HCT116 (cell line): ENCODE measurements at regions not wholly inside any gene's neighbourhood (a gene's known extent, or its start where the extent isn't known, plus 50 kb on each side); places are given as distances from the start of the nearest gene placed in this dataset.

Experiments
- ATAC-seq: fragments of 200-7000 bp; cut with Tn5 transposase; 2 replicates; pipeline ENCODE4 v1.9.1; 2020; ENCODE audit warnings: mild to moderate bottlenecking, moderate library complexity
- BruUV-seq: library from RNA; stranded (reverse); fragments of 400-500 nt; replicated peaks from 2 replicates; lab custom pipeline; 2021; lab: Mats Ljungman, UMichigan
- CTCF ChIA-PET: fragments of 300-600 bp; sonication (Branson Sonifier 250); formaldehyde crosslinking; loops from one replicate; lab custom pipeline; 2021; ENCODE audit warnings: antibody characterized with exemption; lab: Charles Lee
- POLR2A ChIA-PET: fragments of 300-600, 350-600 bp; sonication (Branson Sonifier 250); formaldehyde crosslinking; loops from one replicate; lab custom pipeline; 2021; ENCODE audit warnings: antibody characterized with exemption; lab: Charles Lee
- RAD21 ChIA-PET, 2 experiments: fragments of 300-600 bp; sonication (Branson Sonifier 250); formaldehyde crosslinking; loops; one replicate each; lab custom pipeline; 2023; ENCODE audit warnings: low total read pairs in 2 of 2; ENCODE audit not compliant: uncharacterized antibody in 2 of 2, unreplicated experiment in 2 of 2, low non-redundant PET in 1 of 2; lab: Charles Lee
- DNase-seq: peaks from one replicate; pipeline ENCODE4 v3.0.0-alpha.2; 2010; ENCODE audit warnings: low read depth, low spot score
- H2AFZ ChIP-seq: fragments of 200-600 bp; shearing (Covaris generic), sonication (generic); 2 replicates; pipeline ENCODE4 v1.6.1; 2017; ENCODE audit warnings: low read depth, mixed run types, mixed read lengths, antibody characterized with exemption, low read length; ENCODE audit not compliant: poor library complexity, severe bottlenecking
- H3K27ac ChIP-seq: 2 replicates; pipeline ENCODE4 v1.5.1; 2012; ENCODE audit warnings: low read depth, low read length
- H3K27me3 ChIP-seq: fragments of 200-600 bp; sonication (generic); 2 replicates; pipeline ENCODE4 v1.6.1; 2016; ENCODE audit warnings: mixed run types, low read length, mixed read lengths; ENCODE audit not compliant: insufficient read depth
- H3K36me3 ChIP-seq, 2 experiments: fragments of 200-500 bp in 1 of 2; fragments of 200-600 bp in 1 of 2; sonication (Bioruptor generic) in 1 of 2; sonication (generic) in 1 of 2; 2 replicates each; pipeline versions ENCODE4 v1.5.1 to v1.6.1; 2014 to 2016; ENCODE audit warnings: low read length in 2 of 2, inconsistent platforms in 1 of 2, mixed read lengths in 1 of 2, mixed run types in 1 of 2; ENCODE audit not compliant: insufficient read depth in 2 of 2, control insufficient read depth in 1 of 2
- H3K4me1 ChIP-seq, 2 experiments: fragments of 200-600 bp in 1 of 2; sonication (generic) in 1 of 2; 2 replicates each; pipeline versions ENCODE4 v1.5.1 to v1.6.1; 2012 to 2017; ENCODE audit warnings: low read length in 2 of 2, inconsistent platforms in 1 of 2, mild to moderate bottlenecking in 1 of 2, mixed read lengths in 1 of 2, mixed run types in 1 of 2, moderate library complexity in 1 of 2; ENCODE audit not compliant: insufficient read depth in 2 of 2, control insufficient read depth in 1 of 2
- H3K4me2 ChIP-seq: fragments of 200-600 bp; sonication (generic); 2 replicates; pipeline ENCODE4 v1.6.1; 2017; ENCODE audit warnings: mixed run types, low read length, mixed read lengths
- H3K4me3 ChIP-seq, 2 experiments: fragments of 200-600 bp in 1 of 2; sonication (generic) in 1 of 2; replicated peaks in 1 of 2; 2 replicates each; pipeline ENCODE4 v1.5.1; 2011 to 2016; ENCODE audit warnings: low read length in 2 of 2, control low read depth in 1 of 2, low read depth in 1 of 2, mild to moderate bottlenecking in 1 of 2, mixed read lengths in 1 of 2, mixed run types in 1 of 2
- H3K79me2 ChIP-seq: fragments of 200-600 bp; sonication (generic); 2 replicates; pipeline ENCODE4 v1.6.1; 2017; ENCODE audit warnings: mild to moderate bottlenecking, mixed run types, low read length, moderate library complexity, mixed read lengths; ENCODE audit not compliant: insufficient read depth
- H3K9ac ChIP-seq: fragments of 200-600 bp; sonication (generic); 2 replicates; pipeline ENCODE4 v1.6.1; 2016; ENCODE audit warnings: low read length, mixed read lengths
- H3K9me2 ChIP-seq: fragments of 200-600 bp; sonication (generic), shearing (Covaris generic); 2 replicates; pipeline ENCODE4 v1.6.1; 2017; ENCODE audit warnings: mixed run types, mild to moderate bottlenecking, moderate library complexity; ENCODE audit not compliant: insufficient read depth
- H3K9me3 ChIP-seq, 2 experiments: fragments of 200-500 bp in 1 of 2; fragments of 200-600 bp in 1 of 2; sonication (Bioruptor generic) in 1 of 2; sonication (generic) in 1 of 2; 2 replicates each; pipeline ENCODE4 v1.6.1; 2014 to 2017; ENCODE audit warnings: low read length in 2 of 2, mixed read lengths in 2 of 2, inconsistent platforms in 1 of 2, low read depth in 1 of 2, mild to moderate bottlenecking in 1 of 2, mixed run types in 1 of 2, moderate library complexity in 1 of 2; ENCODE audit not compliant: control insufficient read depth in 1 of 2, insufficient read depth in 1 of 2
- H4K20me1 ChIP-seq: fragments of 200-600 bp; sonication (generic), shearing (Covaris generic); 2 replicates; pipeline ENCODE4 v1.6.1; 2017; ENCODE audit warnings: mixed run types, mild to moderate bottlenecking, moderate library complexity; ENCODE audit not compliant: insufficient read depth
- ATF3 ChIP-seq: IDR thresholded peaks from 2 replicates; pipeline ENCODE4 v1.6.1; 2012
- CBX3 ChIP-seq: IDR thresholded peaks from 2 replicates; pipeline ENCODE4 v1.6.1; 2012; ENCODE audit warnings: low read depth
- EZH2 ChIP-seq: fragments of 200-600 bp; sonication (generic); IDR thresholded peaks from 2 replicates; pipeline ENCODE4 v1.6.1; 2017; ENCODE audit warnings: antibody characterized with exemption, mixed run types
- EZH2phosphoT487 ChIP-seq: fragments of 200-600 bp; IDR thresholded peaks from 2 replicates; pipeline ENCODE4 v1.6.1; 2018; ENCODE audit warnings: antibody characterized with exemption, borderline replicate concordance
- FOSL1 ChIP-seq: IDR thresholded peaks from 2 replicates; pipeline ENCODE4 v1.6.1; 2012; ENCODE audit warnings: low read depth
- JUND ChIP-seq: IDR thresholded peaks from 2 replicates; pipeline ENCODE4 v1.6.1; 2012
- MAX ChIP-seq: IDR thresholded peaks from 2 replicates; pipeline ENCODE4 v1.6.1; 2012
- RAD21 ChIP-seq: IDR thresholded peaks from 2 replicates; pipeline ENCODE4 v1.6.1; 2012; ENCODE audit warnings: low read depth, mild to moderate bottlenecking
- SIN3A ChIP-seq: IDR thresholded peaks from 2 replicates; pipeline ENCODE4 v1.6.1; 2012; ENCODE audit warnings: low read depth
- SP1 ChIP-seq: IDR thresholded peaks from 2 replicates; pipeline ENCODE4 v1.6.1; 2012; ENCODE audit warnings: low read depth
- TCF7L2 ChIP-seq: IDR thresholded peaks from 2 replicates; pipeline ENCODE4 v1.7.0; 2011; ENCODE audit warnings: borderline replicate concordance, inconsistent platforms; ENCODE audit not compliant: insufficient read depth, insufficient read length; ENCODE audit errors: extremely low read depth
- YY1 ChIP-seq: IDR thresholded peaks from 2 replicates; pipeline ENCODE4 v1.6.1; 2011; ENCODE audit warnings: low read length, low read depth, moderate library complexity, mild to moderate bottlenecking; ENCODE audit not compliant: insufficient replicate concordance; ENCODE audit errors: extremely low read depth
- ZBTB33 ChIP-seq: IDR thresholded peaks from 2 replicates; pipeline ENCODE4 v1.6.1; 2011; ENCODE audit warnings: mild to moderate bottlenecking, low read length, moderate library complexity; ENCODE audit not compliant: insufficient replicate concordance; ENCODE audit errors: extremely low read depth
- ZFX ChIP-seq: fragments of 450-650 bp; IDR thresholded peaks from 2 replicates; pipeline ENCODE4 v1.6.1; 2017
- ZNF274 ChIP-seq: fragments of 200-500 bp; sonication (Bioruptor generic); IDR thresholded peaks from 2 replicates; pipeline ENCODE4 v1.6.1; 2014; ENCODE audit warnings: mild to moderate bottlenecking, low read depth, low read length, inconsistent platforms
- intact Hi-C: fragments of 100-400 bp; cut with micrococcal nuclease; formaldehyde crosslinking; loops from 2 replicates; pipeline ENCODE4 v1.10.0; 2022
- TF ChIP-seq, protein P1 (sequence below), 3 experiments: fragments of 200-600 bp in 1 of 3; sonication (generic) in 1 of 3; IDR thresholded peaks in 2 of 3; conservative IDR thresholded peaks in 1 of 3; 2 replicates each; pipeline ENCODE4 v1.5.1; 2012 to 2017; ENCODE audit warnings: low read depth in 2 of 3, low read length in 2 of 3, antibody characterized with exemption in 1 of 3, borderline replicate concordance in 1 of 3, control low read depth in 1 of 3, mild to moderate bottlenecking in 1 of 3, mixed read lengths in 1 of 3, mixed run types in 1 of 3, moderate library complexity in 1 of 3; ENCODE audit not compliant: insufficient read depth in 1 of 3
- TF ChIP-seq, protein P2 (sequence below): IDR thresholded peaks from 2 replicates; pipeline ENCODE4 v1.6.1; 2012; ENCODE audit warnings: low read depth

- no peak for ATAC-seq
- H3K4me2 ChIP-seq = no peak overlapping the region
- no peaks in the 10 kb centered on the region for H3K9me2 ChIP-seq
- H3K79me2 ChIP-seq = peaks cover 37% of the 10 kb centered on the region
- CTCF ChIA-PET = no interaction called here
- DNase-seq = no peak
- no peak overlapping the region for H3K27ac ChIP-seq
- intact Hi-C loops = no loop called here
- H3K4me1 ChIP-seq = no peaks in the 10 kb centered on the region
- RAD21 ChIA-PET = no interaction called here
- H3K27me3 ChIP-seq = no peaks in the 10 kb centered on the region
- TF ChIP-seq ZBTB33 (no peak), ZNF274 (no peak), ATF3 (no peak), ZFX (no peak), SIN3A (no peak), EZH2phosphoT487 (no peak), MAX (no peak), CBX3 (no peak), YY1 (no peak), SP1 (no peak), JUND (no peak), TCF7L2 (no peak), FOSL1 (no peak), EZH2 (no peak), RAD21 (no peak)
- TF ChIP-seq, protein P1, sequence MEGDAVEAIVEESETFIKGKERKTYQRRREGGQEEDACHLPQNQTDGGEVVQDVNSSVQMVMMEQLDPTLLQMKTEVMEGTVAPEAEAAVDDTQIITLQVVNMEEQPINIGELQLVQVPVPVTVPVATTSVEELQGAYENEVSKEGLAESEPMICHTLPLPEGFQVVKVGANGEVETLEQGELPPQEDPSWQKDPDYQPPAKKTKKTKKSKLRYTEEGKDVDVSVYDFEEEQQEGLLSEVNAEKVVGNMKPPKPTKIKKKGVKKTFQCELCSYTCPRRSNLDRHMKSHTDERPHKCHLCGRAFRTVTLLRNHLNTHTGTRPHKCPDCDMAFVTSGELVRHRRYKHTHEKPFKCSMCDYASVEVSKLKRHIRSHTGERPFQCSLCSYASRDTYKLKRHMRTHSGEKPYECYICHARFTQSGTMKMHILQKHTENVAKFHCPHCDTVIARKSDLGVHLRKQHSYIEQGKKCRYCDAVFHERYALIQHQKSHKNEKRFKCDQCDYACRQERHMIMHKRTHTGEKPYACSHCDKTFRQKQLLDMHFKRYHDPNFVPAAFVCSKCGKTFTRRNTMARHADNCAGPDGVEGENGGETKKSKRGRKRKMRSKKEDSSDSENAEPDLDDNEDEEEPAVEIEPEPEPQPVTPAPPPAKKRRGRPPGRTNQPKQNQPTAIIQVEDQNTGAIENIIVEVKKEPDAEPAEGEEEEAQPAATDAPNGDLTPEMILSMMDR (IDR thresholded peaks at IDR 0.05 in 2 of 3, conservative IDR thresholded peaks at IDR 0.05 in 1 of 3; ENCODE audit: borderline replicate concordance in 1 of 3, insufficient read depth in 1 of 3, low read depth in 2 of 3, low read length in 2 of 3) = no peak
- TF ChIP-seq, protein P2, sequence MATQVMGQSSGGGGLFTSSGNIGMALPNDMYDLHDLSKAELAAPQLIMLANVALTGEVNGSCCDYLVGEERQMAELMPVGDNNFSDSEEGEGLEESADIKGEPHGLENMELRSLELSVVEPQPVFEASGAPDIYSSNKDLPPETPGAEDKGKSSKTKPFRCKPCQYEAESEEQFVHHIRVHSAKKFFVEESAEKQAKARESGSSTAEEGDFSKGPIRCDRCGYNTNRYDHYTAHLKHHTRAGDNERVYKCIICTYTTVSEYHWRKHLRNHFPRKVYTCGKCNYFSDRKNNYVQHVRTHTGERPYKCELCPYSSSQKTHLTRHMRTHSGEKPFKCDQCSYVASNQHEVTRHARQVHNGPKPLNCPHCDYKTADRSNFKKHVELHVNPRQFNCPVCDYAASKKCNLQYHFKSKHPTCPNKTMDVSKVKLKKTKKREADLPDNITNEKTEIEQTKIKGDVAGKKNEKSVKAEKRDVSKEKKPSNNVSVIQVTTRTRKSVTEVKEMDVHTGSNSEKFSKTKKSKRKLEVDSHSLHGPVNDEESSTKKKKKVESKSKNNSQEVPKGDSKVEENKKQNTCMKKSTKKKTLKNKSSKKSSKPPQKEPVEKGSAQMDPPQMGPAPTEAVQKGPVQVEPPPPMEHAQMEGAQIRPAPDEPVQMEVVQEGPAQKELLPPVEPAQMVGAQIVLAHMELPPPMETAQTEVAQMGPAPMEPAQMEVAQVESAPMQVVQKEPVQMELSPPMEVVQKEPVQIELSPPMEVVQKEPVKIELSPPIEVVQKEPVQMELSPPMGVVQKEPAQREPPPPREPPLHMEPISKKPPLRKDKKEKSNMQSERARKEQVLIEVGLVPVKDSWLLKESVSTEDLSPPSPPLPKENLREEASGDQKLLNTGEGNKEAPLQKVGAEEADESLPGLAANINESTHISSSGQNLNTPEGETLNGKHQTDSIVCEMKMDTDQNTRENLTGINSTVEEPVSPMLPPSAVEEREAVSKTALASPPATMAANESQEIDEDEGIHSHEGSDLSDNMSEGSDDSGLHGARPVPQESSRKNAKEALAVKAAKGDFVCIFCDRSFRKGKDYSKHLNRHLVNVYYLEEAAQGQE = no peak
- H2AFZ ChIP-seq = no peak overlapping the region
- no peaks in the 10 kb centered on the region for H4K20me1 ChIP-seq
- BruUV-seq = no TSS peak
- no peak overlapping the region for H3K9ac ChIP-seq
- no peaks in the 10 kb centered on the region for H3K36me3 ChIP-seq
- H3K4me3 ChIP-seq = no peak overlapping the region
- POLR2A ChIA-PET = no interaction called here
- peaks cover 0 to 18% of the 10 kb centered on the region in 2 experiments; a peak in 2 of 4 replicates for H3K9me3 ChIP-seq
Measured at GRCh38 chr19:27780367-27781075, 1432.4 kb downstream of the UQCRFS1 start.
